HG02852 (cell line): ENCODE measurements at regions not wholly inside any gene's neighbourhood (a gene's known extent, or its start where the extent isn't known, plus 50 kb on each side); places are given as distances from the start of the nearest gene placed in this dataset.

ENCODE experiments used
- ATAC-seq: cut with Tn5 transposase; IDR thresholded peaks from one replicate; pipeline ENCODE4 v1.9.1; 2021; ENCODE audit warnings: mild to moderate bottlenecking, moderate library complexity; ENCODE audit not compliant: unreplicated experiment

- ATAC-seq: no peak
Observed at GRCh38 chr1:164951508-164951907, 392.5 kb downstream of the PBX1 start.

- no peak for ATAC-seq
Observed at GRCh38 chr1:164950541-164950986, 391.6 kb downstream of the PBX1 start.

GRCh38 chr1:164949771-164950471 lies 390.9 kb downstream of the PBX1 start:
- ATAC-seq: no peak

- ATAC-seq: no peak
Observed at GRCh38 chr1:164948101-164948500, 389.1 kb downstream of the PBX1 start.

GRCh38 chr1:164937291-164937690 lies 378.3 kb downstream of the PBX1 start:
- ATAC-seq: no peak

GRCh38 chr1:164932580-164932979 lies 373.6 kb downstream of the PBX1 start:
- ATAC-seq: no peak

GRCh38 chr1:164930833-164931232 lies 371.8 kb downstream of the PBX1 start:
- no peak for ATAC-seq

GRCh38 chr1:164930241-164930640 lies 371.3 kb downstream of the PBX1 start:
- no peak for ATAC-seq

- no peak for ATAC-seq
Observed at GRCh38 chr1:164928232-164928812, 369.3 kb downstream of the PBX1 start.

GRCh38 chr1:164926107-164926506 lies 367.1 kb downstream of the PBX1 start:
- ATAC-seq: no peak

GRCh38 chr1:164922585-164922984 lies 363.6 kb downstream of the PBX1 start:
- no peak for ATAC-seq

- no peak for ATAC-seq
Observed at GRCh38 chr1:164921493-164921892, 362.5 kb downstream of the PBX1 start.

GRCh38 chr1:164918140-164918539 lies 359.2 kb downstream of the PBX1 start:
- ATAC-seq: no peak

- ATAC-seq: no peak
Observed at GRCh38 chr1:164914208-164914607, 355.2 kb downstream of the PBX1 start.

- no peak for ATAC-seq
Observed at GRCh38 chr1:164912290-164912689, 353.3 kb downstream of the PBX1 start.

GRCh38 chr1:164910671-164911070 lies 351.7 kb downstream of the PBX1 start:
- no peak for ATAC-seq

GRCh38 chr1:164907666-164908065 lies 348.7 kb downstream of the PBX1 start:
- no peak for ATAC-seq

GRCh38 chr1:164905869-164906268 lies 346.9 kb downstream of the PBX1 start:
- ATAC-seq: no peak

- no peak for ATAC-seq
Observed at GRCh38 chr1:164902491-164902890, 343.5 kb downstream of the PBX1 start.
